GM12801 (cell line): ENCODE measurements at regions not wholly inside any gene's neighbourhood (a gene's known extent, or its start where the extent isn't known, plus 50 kb on each side); places are given as distances from the start of the nearest gene placed in this dataset.

Experiments
- CTCF ChIP-seq: IDR thresholded peaks from one replicate; pipeline ENCODE4 v1.5.1; 2011; ENCODE audit warnings: control low read depth; ENCODE audit not compliant: insufficient read length; ENCODE audit errors: extremely low read depth

GRCh38 chr13:104976986-104977385, 1558.5 kb downstream of the EFNB2 start:
- no peak for TF ChIP-seq CTCF

GRCh38 chr13:104975272-104975671, 1560.2 kb downstream of the EFNB2 start:
- no peak for TF ChIP-seq CTCF

- TF ChIP-seq CTCF, result no peak
Measured at GRCh38 chr13:104968876-104969275, 1566.6 kb downstream of the EFNB2 start.

DNA sequence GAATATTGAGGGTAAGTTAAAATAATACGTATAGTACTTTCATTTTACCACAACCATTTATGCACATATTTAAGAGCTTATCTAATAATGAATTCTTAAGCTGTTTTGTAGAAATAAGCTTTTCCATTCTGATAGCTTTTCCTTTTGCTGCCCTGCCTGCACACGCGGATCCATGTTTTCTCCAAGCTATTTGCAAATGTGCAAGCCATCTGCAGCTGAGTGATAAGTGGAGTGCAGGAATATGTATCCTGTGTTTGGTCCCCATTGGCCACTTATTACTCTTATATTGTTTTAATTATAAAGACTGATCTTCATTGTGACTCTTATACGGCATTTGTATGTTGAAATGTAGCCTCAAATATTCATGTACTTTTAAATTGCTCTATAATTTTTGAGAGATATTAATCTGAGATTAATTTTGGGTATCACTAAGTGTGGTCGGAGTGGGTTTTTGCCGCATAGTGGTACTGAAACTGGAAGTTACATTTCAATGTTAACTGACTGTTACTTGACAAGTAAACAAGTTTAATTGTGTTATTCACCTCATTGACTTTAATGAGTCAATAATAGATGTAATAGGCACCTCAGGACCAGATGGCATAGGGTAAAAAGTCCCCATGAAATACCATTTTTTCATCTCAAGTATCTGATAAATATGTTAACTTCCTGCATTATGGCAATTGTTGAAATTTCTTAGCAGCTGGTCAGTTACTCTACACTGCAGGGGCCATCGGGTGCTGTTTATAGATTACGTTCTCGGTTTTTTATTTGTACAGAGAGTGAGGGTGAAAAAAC, 1567.4 kb downstream of the EFNB2 start:
- no peak for TF ChIP-seq CTCF

DNA sequence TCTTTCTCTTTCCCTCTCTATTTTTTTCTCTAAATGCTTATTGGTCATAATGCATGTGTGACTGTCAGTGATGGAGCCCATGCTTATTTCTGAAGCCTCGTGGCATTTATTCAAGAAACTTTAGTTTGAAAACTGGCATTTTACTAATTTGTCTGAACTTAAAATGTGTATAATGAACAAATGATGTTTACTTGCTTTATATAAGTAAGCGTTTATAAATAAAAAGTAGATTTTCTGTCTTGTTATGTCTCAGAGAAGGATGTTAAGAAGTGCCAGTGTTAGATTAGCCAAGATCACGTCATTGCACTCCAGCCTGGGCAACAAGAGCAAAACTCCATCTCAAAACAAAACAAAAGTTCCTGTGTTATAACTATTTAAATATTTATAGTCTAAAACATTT, 1568.1 kb downstream of the EFNB2 start:
- TF ChIP-seq CTCF, result no peak

DNA sequence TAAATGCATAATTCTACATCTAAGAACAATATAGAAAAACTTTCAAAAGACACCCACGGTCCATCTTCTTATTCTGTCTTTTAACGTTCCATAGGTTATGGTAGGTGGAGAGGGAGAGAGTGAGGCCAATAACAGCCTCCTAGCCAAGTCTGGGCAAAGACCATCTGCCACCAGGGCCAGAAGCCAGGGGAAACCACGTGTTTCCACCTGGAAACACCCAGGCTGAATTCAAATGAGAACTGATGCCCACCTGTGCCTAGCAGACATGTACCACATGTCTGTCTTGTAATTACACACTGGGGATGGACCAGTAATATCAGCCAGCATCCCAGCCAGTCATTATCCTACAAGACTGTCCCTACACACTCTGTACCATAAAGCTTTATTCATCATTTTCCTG, 1573.1 kb downstream of the EFNB2 start:
- TF ChIP-seq CTCF, result no peak

DNA sequence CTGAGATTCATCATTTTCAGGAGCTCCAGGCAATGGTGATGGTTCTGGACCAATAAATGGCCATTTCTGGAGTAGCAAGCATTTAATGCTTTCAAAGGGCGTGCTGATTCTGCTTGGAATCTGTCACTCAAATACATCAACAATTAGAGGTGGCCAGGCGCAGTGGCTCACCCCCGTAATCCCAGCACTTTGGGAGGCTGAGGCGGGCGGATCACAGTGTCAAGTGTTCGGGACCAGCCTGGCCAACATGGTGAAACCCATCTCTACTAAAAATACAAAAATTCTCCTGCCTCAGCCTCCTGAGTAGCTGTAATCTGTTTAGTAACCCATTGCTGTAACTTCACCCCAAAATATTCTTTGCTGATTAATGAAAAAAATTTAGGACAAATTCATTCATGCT, 1574.2 kb downstream of the EFNB2 start:
- TF ChIP-seq CTCF, result no peak

DNA sequence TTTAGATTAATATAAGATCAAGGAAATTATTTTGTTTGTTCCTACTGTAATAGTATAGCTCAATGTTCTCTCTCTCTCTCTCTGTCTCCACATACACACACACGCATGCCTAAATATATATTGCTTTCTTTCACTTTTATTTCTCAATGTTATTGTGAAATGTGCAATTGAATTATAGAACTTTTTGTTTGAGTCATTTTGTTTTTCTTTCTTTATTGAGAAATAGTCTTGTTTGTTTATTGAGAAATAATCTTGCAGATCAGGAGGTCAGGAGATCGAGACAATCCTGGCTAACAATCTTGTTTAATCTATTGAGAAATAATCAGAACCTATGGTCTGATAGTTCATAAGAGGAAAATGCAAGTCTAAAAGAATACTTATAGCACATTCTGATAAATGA, 1581.3 kb downstream of the EFNB2 start:
- TF ChIP-seq CTCF, result no peak
